H9 (cell line): ENCODE measurements at regions not wholly inside any gene's neighbourhood (a gene's known extent, or its start where the extent isn't known, plus 50 kb on each side); places are given as distances from the start of the nearest gene placed in this dataset.

Experiments used
- DNase-seq: peaks from one replicate; pipeline ENCODE4 v3.0.0-alpha.2; 2017
- H2AFZ ChIP-seq: one replicate; pipeline ENCODE4 v1.6.1; 2013; ENCODE audit warnings: mild to moderate bottlenecking, low read length, control low read depth, moderate library complexity
- H2AK5ac ChIP-seq: 2 replicates; pipeline ENCODE4 v1.6.1; 2013; ENCODE audit warnings: low read length, control low read depth, mixed read lengths; ENCODE audit not compliant: insufficient read length
- H2BK120ac ChIP-seq: one replicate; pipeline ENCODE4 v1.6.1; 2013; ENCODE audit warnings: low read depth, mild to moderate bottlenecking, low read length, control low read depth, inconsistent platforms; ENCODE audit not compliant: poor library complexity, severe bottlenecking
- H2BK12ac ChIP-seq: 2 replicates; pipeline ENCODE4 v1.6.1; 2013; ENCODE audit warnings: low read length, control low read depth, mixed read lengths, low read depth; ENCODE audit not compliant: insufficient read length
- H2BK15ac ChIP-seq: 2 replicates; pipeline ENCODE4 v1.6.1; 2013; ENCODE audit warnings: low read depth, low read length, control low read depth
- H2BK20ac ChIP-seq: one replicate; pipeline ENCODE4 v1.6.1; 2013; ENCODE audit warnings: low read depth, mild to moderate bottlenecking, low read length, control low read depth, inconsistent platforms; ENCODE audit not compliant: poor library complexity, severe bottlenecking
- H2BK5ac ChIP-seq: 2 replicates; pipeline ENCODE4 v1.6.1; 2013; ENCODE audit warnings: low read length, control low read depth, mixed read lengths; ENCODE audit not compliant: insufficient read length
- H3K14ac ChIP-seq: 2 replicates; pipeline ENCODE4 v1.6.1; 2013; ENCODE audit warnings: low read length, control low read depth; ENCODE audit not compliant: insufficient read depth
- H3K18ac ChIP-seq: 2 replicates; pipeline ENCODE4 v1.6.1; 2013; ENCODE audit warnings: low read depth, mild to moderate bottlenecking, mixed read lengths, low read length, control low read depth; ENCODE audit not compliant: insufficient read length
- H3K23ac ChIP-seq: 2 replicates; pipeline ENCODE4 v1.6.1; 2013; ENCODE audit warnings: low read length, control low read depth, mixed read lengths, low read depth; ENCODE audit not compliant: insufficient read length
- H3K23me2 ChIP-seq: 2 replicates; pipeline ENCODE4 v1.6.1; 2013; ENCODE audit warnings: low read depth, mild to moderate bottlenecking, mixed read lengths, low read length, control low read depth; ENCODE audit not compliant: insufficient read length, poor library complexity, severe bottlenecking
- H3K27ac ChIP-seq: 2 replicates; pipeline ENCODE4 v1.5.1; 2013; ENCODE audit warnings: low read length, control low read depth, mixed read lengths, low read depth; ENCODE audit not compliant: insufficient read length
- H3K27me3 ChIP-seq: 2 replicates; pipeline ENCODE4 v1.6.1; 2013; ENCODE audit warnings: low read length, control low read depth, inconsistent platforms; ENCODE audit not compliant: insufficient read depth
- H3K4ac ChIP-seq: 2 replicates; pipeline ENCODE4 v1.6.1; 2013; ENCODE audit warnings: low read depth, mild to moderate bottlenecking, control low read depth, inconsistent platforms, low read length, moderate library complexity
- H3K4me1 ChIP-seq: 2 replicates; pipeline ENCODE4 v1.6.1; 2013; ENCODE audit warnings: low read length, control low read depth, inconsistent platforms; ENCODE audit not compliant: insufficient read depth
- H3K4me2 ChIP-seq: 2 replicates; pipeline ENCODE4 v1.6.1; 2013; ENCODE audit warnings: low read length, control low read depth, mixed read lengths; ENCODE audit not compliant: insufficient read length, insufficient read depth
- H3K56ac ChIP-seq: 2 replicates; pipeline ENCODE4 v1.6.1; 2013; ENCODE audit warnings: low read depth, mild to moderate bottlenecking, mixed read lengths, low read length, control low read depth; ENCODE audit not compliant: insufficient read length
- H3K79me1 ChIP-seq: 2 replicates; pipeline ENCODE4 v1.6.1; 2013; ENCODE audit warnings: low read depth, mild to moderate bottlenecking, moderate library complexity, low read length, control low read depth, inconsistent platforms; ENCODE audit not compliant: insufficient read depth, poor library complexity, severe bottlenecking
- H3K79me2 ChIP-seq: 2 replicates; pipeline ENCODE4 v1.6.1; 2013; ENCODE audit warnings: low read length, control low read depth, inconsistent platforms; ENCODE audit not compliant: insufficient read depth
- H3K9ac ChIP-seq: 2 replicates; pipeline ENCODE4 v1.6.1; 2013; ENCODE audit warnings: low read length, control low read depth, mixed read lengths; ENCODE audit not compliant: insufficient read length; ENCODE audit errors: extremely low read depth
- H3K9me3 ChIP-seq: one replicate; pipeline ENCODE4 v1.6.1; 2013; ENCODE audit warnings: low read depth, low read length, inconsistent platforms; ENCODE audit not compliant: control insufficient read depth
- H3T11ph ChIP-seq: one replicate; pipeline ENCODE4 v1.6.1; 2013; ENCODE audit warnings: mild to moderate bottlenecking, low read length, control low read depth, inconsistent platforms
- H4K20me1 ChIP-seq: one replicate; pipeline ENCODE4 v1.6.1; 2013; ENCODE audit not compliant: control insufficient read depth, insufficient read length, insufficient read depth
- H4K5ac ChIP-seq: 2 replicates; pipeline ENCODE4 v1.6.1; 2013; ENCODE audit warnings: low read depth, mild to moderate bottlenecking, mixed read lengths, low read length, control low read depth; ENCODE audit not compliant: insufficient read length
- H4K8ac ChIP-seq: replicated peaks from 2 replicates; pipeline ENCODE4 v1.6.1; 2013; ENCODE audit warnings: low read length, control low read depth, mixed read lengths, low read depth; ENCODE audit not compliant: insufficient read length
- H4K91ac ChIP-seq: 2 replicates; pipeline ENCODE4 v1.6.1; 2013; ENCODE audit warnings: low read depth, mild to moderate bottlenecking, moderate library complexity, mixed read lengths, low read length, control low read depth; ENCODE audit not compliant: insufficient read length
- H3K27ac Mint-ChIP-seq, 3 experiments: 2 replicates in 2 of 3; 3 replicates in 1 of 3; pipeline ENCODE4 v1.8.0; 2020 to 2021; ENCODE audit warnings: mixed read lengths in 3 of 3, mild to moderate bottlenecking in 1 of 3, moderate library complexity in 1 of 3
- H3K27me3 Mint-ChIP-seq: 2 replicates; pipeline ENCODE4 v1.8.0; 2021; ENCODE audit warnings: low read depth, mild to moderate bottlenecking, moderate library complexity, mixed read lengths
- H3K36me3 Mint-ChIP-seq, 3 experiments: 2 replicates in 2 of 3; 3 replicates in 1 of 3; pipeline ENCODE4 v1.8.0; 2020 to 2021; ENCODE audit warnings: low read depth in 3 of 3, mixed read lengths in 3 of 3; ENCODE audit not compliant: insufficient read depth in 1 of 3
- H3K4me1 Mint-ChIP-seq, 2 experiments: 2 replicates each; pipeline ENCODE4 v1.8.0; 2020; ENCODE audit warnings: mixed read lengths in 2 of 2
- H3K4me3 Mint-ChIP-seq, 2 experiments: 2 replicates in 1 of 2; 3 replicates in 1 of 2; pipeline ENCODE4 v1.8.0; 2020 to 2021; ENCODE audit warnings: mild to moderate bottlenecking in 2 of 2, mixed read lengths in 2 of 2, moderate library complexity in 1 of 2
- H3K9me3 Mint-ChIP-seq, 2 experiments: 2 replicates in 1 of 2; 3 replicates in 1 of 2; pipeline ENCODE4 v1.8.0; 2020; ENCODE audit warnings: mild to moderate bottlenecking in 2 of 2, mixed read lengths in 2 of 2, moderate library complexity in 1 of 2
- CTCF ChIP-seq: fragments of 200-600 bp; sonication (generic); conservative IDR thresholded peaks from 3 replicates; pipeline ENCODE4 v1.8.0; 2021; ENCODE audit warnings: antibody characterized with exemption, mild to moderate bottlenecking
- WGBS: extraction: QIAGEN DNeasy Blood & Tissue Kit; methylation state at CpG from one replicate; pipeline ENCODE4 v1.1.7; 2013; ENCODE audit warnings: missing lambda C conversion rate, low lambda C conversion rate, mixed read lengths; ENCODE audit not compliant: insufficient read length; ENCODE audit errors: extremely low coverage; 5-methylcytosine and 5-hydroxymethylcytosine counted together

- no peak overlapping the region for H2BK120ac ChIP-seq
- H3K79me1 ChIP-seq, result no peaks in the 10 kb centered on the region
- H3K4ac ChIP-seq, result no peak overlapping the region
- Mint-ChIP-seq H3K4me3 (no peak overlapping the region), H3K27ac (no peak overlapping the region), H3K4me1 (peaks cover 5 to 7% of the 10 kb centered on the region in 2 experiments), H3K36me3 (peaks cover 5 to 10% (median 5%) of the 10 kb centered on the region in 3 experiments; a peak in 6 of 7 replicates), H3K27me3 (no peaks in the 10 kb centered on the region), H3K9me3 (peaks cover 4 to 8% of the 10 kb centered on the region in 2 experiments; a peak in 4 of 5 replicates)
- no peak overlapping the region for H2AK5ac ChIP-seq
- H4K91ac ChIP-seq, result no peak overlapping the region
- no peak for TF ChIP-seq CTCF
- no peaks in the 10 kb centered on the region for H3K23me2 ChIP-seq
- H3K79me2 ChIP-seq, result no peaks in the 10 kb centered on the region
- H3T11ph ChIP-seq, result no peak overlapping the region
- no peak overlapping the region for H2BK5ac ChIP-seq
- no peak overlapping the region for H3K56ac ChIP-seq
- no peak overlapping the region for H3K18ac ChIP-seq
- H3K9ac ChIP-seq, result no peak overlapping the region
- H3K27ac ChIP-seq, result no peak overlapping the region
- no peaks in the 10 kb centered on the region; the same call in 1 of the 2 replicates for H3K4me1 ChIP-seq
- no peaks in the 10 kb centered on the region for H4K20me1 ChIP-seq
- H3K23ac ChIP-seq, result no peak overlapping the region
- H2BK15ac ChIP-seq, result no peak overlapping the region
- H2AFZ ChIP-seq, result no peak overlapping the region
- no peak overlapping the region for H3K4me2 ChIP-seq
- DNase-seq, result no peak
- H4K8ac ChIP-seq, result no peak overlapping the region
- H2BK20ac ChIP-seq, result no peak overlapping the region
- no peaks in the 10 kb centered on the region for H3K27me3 ChIP-seq
- no peak overlapping the region for H3K14ac ChIP-seq
- no CpG with 5 or more reads among the region's 1 CpG for WGBS
- no peaks in the 10 kb centered on the region for H3K9me3 ChIP-seq
- no peak overlapping the region for H2BK12ac ChIP-seq
- no peak overlapping the region for H4K5ac ChIP-seq
Measured at GRCh38 chr1:82073071-82073470, 272.3 kb downstream of the ADGRL2 start.
